ENCODE measurements at regions not wholly inside any gene's neighbourhood (a gene's known extent, or its start where the extent isn't known, plus 50 kb on each side); places are given as distances from the start of the nearest gene placed in this dataset.

DNA sequence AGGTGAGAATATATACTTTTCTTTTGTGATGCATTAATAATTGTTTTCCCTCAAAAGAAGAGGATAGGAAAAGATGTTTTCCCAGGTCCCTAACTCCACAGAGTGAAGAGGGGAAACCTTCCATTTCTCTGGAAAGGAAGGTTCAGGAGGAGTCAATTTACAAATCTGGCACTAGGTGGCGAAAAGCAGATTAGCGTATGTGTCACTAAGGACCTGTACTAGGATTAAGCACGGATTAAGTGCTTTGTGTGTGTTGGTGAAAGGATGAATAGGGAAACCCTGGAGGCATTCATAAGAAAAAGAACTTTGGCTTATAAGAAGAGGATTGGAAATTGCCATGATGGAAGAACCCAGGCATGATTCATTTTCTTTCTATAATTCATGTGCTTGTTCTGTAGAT lies 410.1 kb upstream of the PLXNA2 start:
- DNase-seq (ENCODE audit: low spot score in 2 of 2), result no peak
- H3K36me3 ChIP-seq, result no peaks in the 10 kb centered on the region
- H3K9me3 ChIP-seq, result no peaks in the 10 kb centered on the region
- TF ChIP-seq, protein P1, sequence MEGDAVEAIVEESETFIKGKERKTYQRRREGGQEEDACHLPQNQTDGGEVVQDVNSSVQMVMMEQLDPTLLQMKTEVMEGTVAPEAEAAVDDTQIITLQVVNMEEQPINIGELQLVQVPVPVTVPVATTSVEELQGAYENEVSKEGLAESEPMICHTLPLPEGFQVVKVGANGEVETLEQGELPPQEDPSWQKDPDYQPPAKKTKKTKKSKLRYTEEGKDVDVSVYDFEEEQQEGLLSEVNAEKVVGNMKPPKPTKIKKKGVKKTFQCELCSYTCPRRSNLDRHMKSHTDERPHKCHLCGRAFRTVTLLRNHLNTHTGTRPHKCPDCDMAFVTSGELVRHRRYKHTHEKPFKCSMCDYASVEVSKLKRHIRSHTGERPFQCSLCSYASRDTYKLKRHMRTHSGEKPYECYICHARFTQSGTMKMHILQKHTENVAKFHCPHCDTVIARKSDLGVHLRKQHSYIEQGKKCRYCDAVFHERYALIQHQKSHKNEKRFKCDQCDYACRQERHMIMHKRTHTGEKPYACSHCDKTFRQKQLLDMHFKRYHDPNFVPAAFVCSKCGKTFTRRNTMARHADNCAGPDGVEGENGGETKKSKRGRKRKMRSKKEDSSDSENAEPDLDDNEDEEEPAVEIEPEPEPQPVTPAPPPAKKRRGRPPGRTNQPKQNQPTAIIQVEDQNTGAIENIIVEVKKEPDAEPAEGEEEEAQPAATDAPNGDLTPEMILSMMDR (IDR thresholded peaks at IDR 0.05), result no peak
- no peaks in the 10 kb centered on the region for H3K4me1 ChIP-seq
- intact Hi-C loops (cut with DNase I), result no loop called here
- no peak overlapping the region for H3K27ac ChIP-seq
- H3K27me3 ChIP-seq, result no peaks in the 10 kb centered on the region
- H3K4me3 ChIP-seq, result no peak overlapping the region

- TF ChIP-seq, protein P1 (IDR thresholded peaks at IDR 0.05), result no peak
- H3K4me3 ChIP-seq, result no peak overlapping the region
- H3K27ac ChIP-seq, result no peak overlapping the region
- no peaks in the 10 kb centered on the region for H3K9me3 ChIP-seq
- no peak for DNase-seq (ENCODE audit: low spot score in 2 of 2)
- intact Hi-C loops (cut with DNase I), result no loop called here
- no peaks in the 10 kb centered on the region for H3K27me3 ChIP-seq
- no peaks in the 10 kb centered on the region for H3K36me3 ChIP-seq
- H3K4me1 ChIP-seq, result no peaks in the 10 kb centered on the region
Observed at GRCh38 chr1:208665936-208666335, 421.8 kb upstream of the PLXNA2 start.

- H3K4me3 ChIP-seq, result no peak overlapping the region
- no peaks in the 10 kb centered on the region for H3K36me3 ChIP-seq
- no peaks in the 10 kb centered on the region for H3K9me3 ChIP-seq
- no peaks in the 10 kb centered on the region for H3K4me1 ChIP-seq
- no peak overlapping the region for H3K27ac ChIP-seq
- no peaks in the 10 kb centered on the region for H3K27me3 ChIP-seq
- TF ChIP-seq, protein P1 (IDR thresholded peaks at IDR 0.05), result no peak
- intact Hi-C loops (cut with DNase I), result no loop called here
- no peak for DNase-seq (ENCODE audit: low spot score in 2 of 2)
Observed at GRCh38 chr1:208668991-208669390, 424.8 kb upstream of the PLXNA2 start.

DNA sequence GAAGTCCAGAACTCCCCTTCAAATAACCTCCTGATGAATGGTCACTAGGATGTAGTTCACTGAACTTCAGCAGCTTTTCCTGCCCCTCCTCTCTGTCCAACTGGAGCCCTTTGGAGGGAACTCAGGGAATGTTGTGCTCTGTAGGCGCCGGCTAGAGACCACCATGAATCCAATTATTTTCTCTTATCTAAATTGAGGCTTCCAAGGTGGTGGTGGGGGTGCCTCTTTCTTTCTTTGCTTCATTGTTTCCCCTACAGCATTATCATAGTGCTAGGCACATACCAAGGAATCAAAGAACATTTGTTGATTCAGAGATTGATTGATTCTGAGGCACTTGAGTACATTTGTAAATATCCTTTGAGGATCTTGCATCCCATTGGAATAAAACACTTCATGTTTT lies 426.6 kb upstream of the PLXNA2 start:
- no peak overlapping the region for H3K27ac ChIP-seq
- H3K4me3 ChIP-seq, result no peak overlapping the region
- TF ChIP-seq, protein P1 (IDR thresholded peaks at IDR 0.05), result no peak
- H3K27me3 ChIP-seq, result no peaks in the 10 kb centered on the region
- no peak for DNase-seq (ENCODE audit: low spot score in 2 of 2)
- H3K9me3 ChIP-seq, result no peaks in the 10 kb centered on the region
- H3K36me3 ChIP-seq, result no peaks in the 10 kb centered on the region
- intact Hi-C loops (cut with DNase I), result no loop called here
- H3K4me1 ChIP-seq, result no peaks in the 10 kb centered on the region

DNA sequence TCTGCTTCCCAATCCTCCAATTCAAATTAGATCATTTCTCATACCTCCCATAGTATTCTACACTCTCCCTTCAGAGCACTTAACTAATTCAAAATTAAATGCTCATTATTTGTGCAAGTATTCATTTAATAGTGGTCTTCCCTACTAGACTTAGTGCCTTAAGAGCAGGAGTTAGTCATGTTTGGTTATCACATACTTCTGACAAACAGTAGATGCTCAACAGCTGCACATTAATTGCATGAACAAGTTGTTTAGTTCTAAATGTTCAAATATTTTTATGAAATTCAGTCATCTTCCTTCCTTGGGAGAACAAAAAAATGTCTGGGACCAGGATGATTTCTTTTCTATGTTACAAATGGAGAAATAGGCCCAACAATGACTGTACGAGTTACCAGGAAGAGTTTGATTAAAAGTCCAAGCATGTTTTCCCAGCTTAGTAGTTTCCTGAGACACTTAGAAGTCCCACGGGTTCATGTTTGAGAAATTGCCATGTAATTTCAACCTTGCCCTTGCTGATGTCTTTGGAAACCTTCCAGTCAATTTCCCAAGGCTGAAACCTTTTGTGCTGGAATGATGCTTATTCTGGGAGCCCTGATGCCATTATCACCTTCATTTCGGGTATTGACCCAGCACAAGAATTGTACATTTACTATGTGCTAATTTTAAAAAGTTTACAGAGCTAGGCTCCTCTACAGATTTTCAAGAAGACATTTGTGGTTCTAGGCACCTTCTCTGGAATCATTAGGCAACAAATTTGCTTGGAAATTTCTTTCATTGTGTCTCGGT lies 437.9 kb upstream of the PLXNA2 start:
- Histone ChIP-seq H3K27me3 (no peaks in the 10 kb centered on the region), H3K9me3 (no peaks in the 10 kb centered on the region), H3K4me1 (no peaks in the 10 kb centered on the region), H3K27ac (peak overlapping the region; percentile 2 to 15), H3K4me3 (no peak overlapping the region), H3K36me3 (no peaks in the 10 kb centered on the region)
- no peak for DNase-seq (ENCODE audit: low spot score in 2 of 2)
- TF ChIP-seq, protein P1 (IDR thresholded peaks at IDR 0.05), result no peak
- intact Hi-C loops (cut with DNase I), result no loop called here

DNA sequence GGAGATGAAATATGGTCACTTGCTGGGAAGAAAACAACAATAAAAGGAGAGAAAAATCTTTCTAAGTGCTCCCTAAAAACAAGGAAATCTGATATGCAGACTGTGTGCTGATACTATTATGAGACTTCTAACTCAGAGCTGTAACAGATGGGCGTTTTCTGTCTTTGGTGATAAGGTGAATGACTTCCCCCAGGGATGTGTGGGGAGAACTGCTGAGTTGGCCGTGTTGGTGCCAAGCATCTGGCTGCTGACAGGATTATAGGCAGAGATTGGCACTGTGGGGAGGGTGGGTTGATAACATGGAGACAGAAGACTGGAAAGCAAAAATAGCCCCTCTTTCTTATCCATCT lies 438.5 kb upstream of the PLXNA2 start:
- Histone ChIP-seq H3K4me1 (no peaks in the 10 kb centered on the region), H3K4me3 (no peak overlapping the region), H3K27ac (peak overlapping the region; percentile 2 to 15), H3K36me3 (no peaks in the 10 kb centered on the region), H3K27me3 (no peaks in the 10 kb centered on the region), H3K9me3 (no peaks in the 10 kb centered on the region)
- no peak for DNase-seq (ENCODE audit: low spot score in 2 of 2)
- intact Hi-C loops (cut with DNase I), result no loop called here
- TF ChIP-seq, protein P1 (IDR thresholded peaks at IDR 0.05), result no peak

Measured in ascending aorta (tissue), 2 donors.